Panc1 (cell line): ENCODE measurements at regions not wholly inside any gene's neighbourhood (a gene's known extent, or its start where the extent isn't known, plus 50 kb on each side); places are given as distances from the start of the nearest gene placed in this dataset.

Experiments used
- ATAC-seq: fragments of 200-7000 bp; cut with Tn5 transposase; 2 replicates; pipeline ENCODE4 v1.9.1; 2020; ENCODE audit warnings: mild to moderate bottlenecking, moderate library complexity
- BruUV-seq: library from RNA; stranded (reverse); fragments of 400-500 nt; replicated peaks from 2 replicates; lab custom pipeline; 2021; lab: Mats Ljungman, UMichigan
- CTCF ChIA-PET: fragments of 300-600 bp; sonication (Branson Sonifier 250); formaldehyde crosslinking; loops from one replicate; lab custom pipeline; 2022; ENCODE audit warnings: antibody characterized with exemption; lab: Charles Lee
- POLR2A ChIA-PET: fragments of 300-600 bp; sonication (Branson Sonifier 250); formaldehyde crosslinking; loops from one replicate; lab custom pipeline; 2022; ENCODE audit warnings: antibody characterized with exemption; lab: Charles Lee
- DNase-seq: peaks from one replicate; pipeline ENCODE4 v3.0.0-alpha.2; 2010; ENCODE audit warnings: low read depth, low spot score
- H3K27ac ChIP-seq: 2 replicates; pipeline ENCODE4 v1.5.1; 2011; ENCODE audit warnings: mild to moderate bottlenecking, low read length, inconsistent platforms
- H3K27me3 ChIP-seq: fragments of 200-500 bp; sonication (Bioruptor generic); 2 replicates; pipeline ENCODE4 v1.6.0; 2014; ENCODE audit warnings: low read length, inconsistent platforms; ENCODE audit not compliant: control insufficient read depth, insufficient read depth
- H3K36me3 ChIP-seq: fragments of 200-500 bp; sonication (Bioruptor generic); 2 replicates; pipeline ENCODE4 v1.5.1; 2014; ENCODE audit warnings: inconsistent platforms, mild to moderate bottlenecking, low read length, moderate library complexity; ENCODE audit not compliant: control insufficient read depth, insufficient read depth
- H3K4me1 ChIP-seq: 2 replicates; pipeline ENCODE4 v1.5.1; 2011; ENCODE audit warnings: inconsistent platforms, mild to moderate bottlenecking, low read length, moderate library complexity; ENCODE audit not compliant: control insufficient read depth, insufficient read depth
- H3K4me3 ChIP-seq, 2 experiments: 2 replicates each; pipeline ENCODE4 v1.5.1; 2011 to 2012; ENCODE audit warnings: low read depth in 2 of 2, low read length in 2 of 2, mild to moderate bottlenecking in 2 of 2, inconsistent platforms in 1 of 2, moderate library complexity in 1 of 2
- H3K9me3 ChIP-seq: fragments of 200-500 bp; sonication (Bioruptor generic); 2 replicates; pipeline ENCODE4 v1.5.1; 2014; ENCODE audit warnings: low read depth, mild to moderate bottlenecking, inconsistent platforms, low read length, moderate library complexity; ENCODE audit not compliant: control insufficient read depth, insufficient read depth
- CTCF ChIP-seq: fragments of 450-650 bp; IDR thresholded peaks from 2 replicates; pipeline ENCODE4 v1.5.1; 2017; ENCODE audit warnings: mild to moderate bottlenecking
- POLR2AphosphoS5 ChIP-seq: IDR thresholded peaks from 2 replicates; pipeline ENCODE4 v1.6.1; 2012; ENCODE audit warnings: mild to moderate bottlenecking, low read depth, low read length, moderate library complexity
- REST ChIP-seq, 2 experiments: IDR thresholded peaks; 2 replicates each; pipeline ENCODE4 v1.6.1; 2011 to 2012; ENCODE audit warnings: low read depth in 2 of 2, control low read depth in 1 of 2, low read length in 1 of 2, mild to moderate bottlenecking in 1 of 2, moderate library complexity in 1 of 2; ENCODE audit not compliant: insufficient read depth in 1 of 2
- SIN3A ChIP-seq: IDR thresholded peaks from 2 replicates; pipeline ENCODE4 v1.6.1; 2012; ENCODE audit warnings: low read depth, mild to moderate bottlenecking, low read length, moderate library complexity, borderline replicate concordance; ENCODE audit not compliant: insufficient read depth
- TCF7L2 ChIP-seq: IDR thresholded peaks from 2 replicates; pipeline ENCODE4 v1.6.1; 2011; ENCODE audit warnings: mild to moderate bottlenecking, low read depth, low read length, inconsistent platforms
- in situ Hi-C: cut with HindIII; loops from 2 replicates; pipeline ENCODE4 v1.10.0; 2016; ENCODE audit warnings: low sequenced_read_pairs, low pct_unique_long_range_greater_than_20kb
- intact Hi-C: fragments of 100-400 bp; cut with micrococcal nuclease; formaldehyde crosslinking; loops from one replicate; pipeline ENCODE4 v1.10.0; 2022; ENCODE audit not compliant: unreplicated experiment

- no peaks in the 10 kb centered on the region for H3K4me1 ChIP-seq
- intact Hi-C loops (no loop called here), in situ Hi-C loops (no loop called here)
- no peak overlapping the region for H3K4me3 ChIP-seq
- DNase-seq (no peak), ATAC-seq (no peak)
- no peak for TF ChIP-seq TCF7L2
- TF ChIP-seq CTCF, result no peak
- no peak for TF ChIP-seq SIN3A
- no peak for TF ChIP-seq POLR2AphosphoS5
- no peak for TF ChIP-seq REST (IDR thresholded peaks at IDR 0.05; ENCODE audit: insufficient read depth in 1 of 2, low read depth in 2 of 2, low read length in 1 of 2)
- H3K27ac ChIP-seq, result no peak overlapping the region
- no peaks in the 10 kb centered on the region for H3K36me3 ChIP-seq
- H3K9me3 ChIP-seq, result no peaks in the 10 kb centered on the region
- BruUV-seq, result no TSS peak
- no peaks in the 10 kb centered on the region for H3K27me3 ChIP-seq
- ChIA-PET POLR2A (no interaction called here), CTCF (no interaction called here)
These were observed 482.5 kb downstream of the SUCLA2 start for GRCh38 chr13:47518530-47518929.

- BruUV-seq, result no TSS peak
- ChIA-PET POLR2A (no interaction called here), CTCF (no interaction called here)
- H3K27ac ChIP-seq, result no peak overlapping the region
- in situ Hi-C loops, result no loop called here
- no peaks in the 10 kb centered on the region for H3K36me3 ChIP-seq
- no peaks in the 10 kb centered on the region for H3K9me3 ChIP-seq
- no peak for TF ChIP-seq POLR2AphosphoS5
- TF ChIP-seq SIN3A, result no peak
- no peak for TF ChIP-seq CTCF
- TF ChIP-seq REST (IDR thresholded peaks at IDR 0.05; ENCODE audit: insufficient read depth in 1 of 2, low read depth in 2 of 2, low read length in 1 of 2), result no peak
- intact Hi-C loops, result no loop called here
- DNase-seq, result no peak
- H3K4me1 ChIP-seq, result no peaks in the 10 kb centered on the region
- no peaks in the 10 kb centered on the region for H3K27me3 ChIP-seq
- H3K4me3 ChIP-seq, result no peak overlapping the region
- ATAC-seq, result no peak
These were observed 489.4 kb downstream of the SUCLA2 start for GRCh38 chr13:47511647-47512046.
